ENCODE measurements at regions not wholly inside any gene's neighbourhood (a gene's known extent, or its start where the extent isn't known, plus 50 kb on each side); places are given as distances from the start of the nearest gene placed in this dataset.

- no peak for TF ChIP-seq CTCF (IDR thresholded peaks at IDR 0.05)
- TF ChIP-seq POLR2A (IDR thresholded peaks at IDR 0.05): no peak
Measured at GRCh38 chr11:45597097-45597496, 68.3 kb downstream of the CHST1 start.

Measured in heart left ventricle (tissue), 13 donors.